Activated T-cell treated with anti-CD3 and anti-CD28 coated beads, Interleukin-2, amount 50 U/mL, for 1 hour (primary cell): ENCODE measurements at regions not wholly inside any gene's neighbourhood (a gene's known extent, or its start where the extent isn't known, plus 50 kb on each side); places are given as distances from the start of the nearest gene placed in this dataset.

Experiments used
- DNase-seq: peaks from one replicate; pipeline ENCODE4 v3.0.0-alpha.2; 2020

- DNase-seq, result no peak
Measured at GRCh38 chr2:122357998-122358397, 602.5 kb downstream of the TSN start.

- no peak for DNase-seq
Measured at GRCh38 chr2:122358729-122359128, 603.3 kb downstream of the TSN start.

- no peak for DNase-seq
Measured at GRCh38 chr2:122363885-122364284, 608.4 kb downstream of the TSN start.

DNA sequence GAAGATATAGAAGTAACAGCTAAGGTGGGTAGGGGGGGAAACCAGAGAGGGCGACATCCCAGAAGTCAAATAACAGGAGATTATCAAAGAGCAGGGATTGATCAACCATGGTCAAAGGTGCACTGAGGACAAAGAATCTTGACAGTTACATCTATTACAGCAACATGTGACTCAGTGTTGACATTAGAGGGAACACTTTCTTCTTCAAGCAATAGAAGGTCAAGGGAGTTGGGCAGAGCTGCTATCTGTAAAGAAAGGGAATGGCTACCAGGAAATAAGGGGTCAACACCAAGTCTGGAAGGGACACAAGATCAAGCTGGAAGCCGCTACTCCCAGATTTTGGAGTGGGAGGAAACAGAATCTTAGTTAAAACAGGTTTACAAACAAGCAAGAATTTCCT, 611.0 kb downstream of the TSN start:
- DNase-seq, result no peak

- DNase-seq, result no peak
Measured at GRCh38 chr2:122366969-122367645, 611.7 kb downstream of the TSN start.

- DNase-seq, result no peak
Measured at GRCh38 chr2:122367646-122368010, 612.2 kb downstream of the TSN start.

DNA sequence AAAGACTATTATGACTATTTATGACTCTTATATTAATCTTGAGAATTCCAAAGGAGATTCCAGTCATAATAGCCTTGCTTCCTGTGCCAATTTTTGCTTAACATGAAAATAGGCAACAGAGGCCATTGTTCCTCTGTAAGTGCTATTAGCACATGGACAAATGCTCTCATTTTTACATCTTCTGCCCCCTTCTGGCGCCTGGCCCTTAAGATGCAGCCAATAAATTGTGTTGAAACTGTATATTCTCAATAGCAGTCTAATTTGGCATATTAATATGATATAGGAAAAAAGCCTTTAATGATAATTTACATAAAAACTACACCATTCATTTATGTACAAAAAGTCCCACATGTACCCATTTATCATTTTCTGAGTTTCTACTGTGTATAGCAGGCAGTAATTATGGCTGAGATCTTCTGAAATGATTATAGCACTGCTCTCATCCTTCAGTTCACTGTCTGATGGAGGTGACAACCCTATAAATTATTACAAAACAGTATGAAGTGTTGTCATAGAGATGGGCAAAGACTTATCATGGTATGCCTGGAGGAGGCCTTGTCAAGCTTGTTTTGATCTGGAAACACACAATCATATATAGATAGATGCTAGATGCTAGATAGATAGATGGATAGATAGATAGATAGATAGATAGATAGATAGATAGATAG, 613.3 kb downstream of the TSN start:
- DNase-seq, result no peak

DNA sequence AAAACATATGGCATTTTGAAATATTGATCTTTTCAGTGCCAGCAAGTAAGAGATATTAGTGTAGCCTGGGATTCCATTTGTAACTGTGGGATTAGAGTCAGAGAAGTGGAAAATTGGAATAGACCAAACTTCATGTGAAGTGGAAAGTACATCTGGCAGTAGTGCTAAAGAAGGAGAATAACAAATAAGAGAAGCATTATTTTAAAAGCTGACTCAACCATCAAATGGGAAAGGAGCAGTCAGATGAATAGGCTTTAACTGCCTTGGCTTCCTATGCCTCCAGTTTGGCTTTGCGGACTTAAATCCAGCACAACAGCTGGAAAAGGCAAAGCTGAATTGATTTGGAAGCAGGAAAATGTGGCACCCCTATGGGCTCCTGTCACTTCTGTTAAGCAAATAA, 623.1 kb downstream of the TSN start:
- no peak for DNase-seq

- DNase-seq, result no peak
Measured at GRCh38 chr2:122384768-122385333, 629.4 kb downstream of the TSN start.

GRCh38 chr2:122388208-122388607, 632.8 kb downstream of the TSN start:
- DNase-seq, result no peak

- DNase-seq, result no peak
Measured at GRCh38 chr2:122389694-122390093, 634.2 kb downstream of the TSN start.

DNA sequence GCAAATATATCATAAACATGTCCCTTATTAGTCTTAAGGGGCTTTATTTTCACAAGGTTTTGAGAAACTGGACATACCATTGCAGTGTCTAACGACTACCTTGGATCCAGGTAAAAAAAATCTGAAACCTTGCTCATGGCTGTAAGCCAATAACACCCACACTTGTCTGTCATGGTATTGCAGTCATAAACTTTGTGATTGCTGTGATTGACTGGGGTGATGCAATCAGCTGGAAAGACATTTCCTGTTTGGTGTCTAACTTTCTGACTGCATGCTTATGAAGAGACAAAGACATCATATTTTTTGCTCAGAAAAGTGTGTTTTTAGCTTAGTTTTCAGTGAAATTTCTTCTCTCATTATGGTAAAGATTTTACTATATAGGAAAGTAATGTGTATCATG, 635.0 kb downstream of the TSN start:
- no peak for DNase-seq

GRCh38 chr2:122391726-122392125, 636.3 kb downstream of the TSN start:
- DNase-seq, result no peak

- no peak for DNase-seq
Measured at GRCh38 chr2:122395687-122396086, 640.2 kb downstream of the TSN start.

- DNase-seq, result no peak
Measured at GRCh38 chr2:122411231-122411630, 655.8 kb downstream of the TSN start.

DNA sequence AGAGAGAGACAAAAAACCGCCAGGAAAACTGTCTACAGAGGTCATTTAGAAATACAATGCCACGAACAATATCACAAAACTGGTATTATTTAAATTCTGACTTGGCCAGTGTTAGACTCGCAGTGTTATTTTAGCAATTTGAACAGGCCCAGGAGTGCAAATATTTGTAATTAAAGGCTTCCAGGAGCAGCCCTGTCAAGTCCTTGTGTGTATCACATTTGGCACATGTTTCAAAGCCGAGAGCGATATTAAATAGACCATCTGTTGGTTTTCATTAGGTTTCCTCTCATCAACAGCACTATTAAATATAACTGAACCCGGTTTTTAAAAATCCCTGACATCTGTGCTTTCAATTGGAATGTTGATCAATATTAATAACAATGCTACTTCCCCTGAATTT, 656.9 kb downstream of the TSN start:
- no peak for DNase-seq

GRCh38 chr2:122414902-122415301, 659.5 kb downstream of the TSN start:
- DNase-seq, result no peak

DNA sequence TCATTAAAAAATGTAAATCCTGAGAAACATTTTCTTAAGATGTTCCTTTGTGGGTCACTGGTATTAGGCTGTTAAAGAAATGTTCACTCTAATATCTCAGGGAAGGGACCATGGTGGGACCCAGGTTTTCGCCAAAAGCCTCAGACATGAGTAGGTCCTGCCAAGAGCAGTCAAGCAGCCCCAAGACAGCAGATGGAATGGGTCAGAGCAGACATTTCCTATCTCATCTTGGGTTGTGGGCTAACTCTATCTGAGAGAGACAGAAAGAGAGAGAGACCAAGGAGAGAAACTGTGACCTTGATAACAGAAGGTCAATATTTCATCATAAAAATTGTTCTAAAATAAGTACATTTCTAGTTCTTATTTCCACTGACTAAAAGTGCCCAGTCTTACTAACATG, 661.7 kb downstream of the TSN start:
- DNase-seq, result no peak

- DNase-seq, result no peak
Measured at GRCh38 chr2:122421775-122422174, 666.3 kb downstream of the TSN start.

GRCh38 chr2:122422384-122422991, 667.0 kb downstream of the TSN start:
- no peak for DNase-seq

DNA sequence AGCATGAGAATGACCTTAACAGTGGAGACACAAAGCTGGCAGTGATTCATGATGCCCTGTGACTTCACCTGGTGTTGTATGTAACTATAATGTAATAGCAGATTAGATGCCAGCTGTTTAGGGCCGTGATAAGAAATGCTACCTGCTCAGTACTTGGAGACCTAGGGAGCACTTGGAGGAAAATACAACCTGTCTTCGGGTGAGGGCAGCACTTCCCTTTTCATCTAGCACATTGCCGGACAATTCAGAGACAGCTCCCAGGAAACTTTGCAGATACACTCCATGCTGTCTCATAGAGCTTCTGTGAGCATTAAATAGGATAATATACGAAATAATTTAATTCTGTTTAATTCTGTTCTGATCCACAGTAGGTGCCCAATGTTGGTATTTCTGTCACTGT, 668.5 kb downstream of the TSN start:
- DNase-seq, result no peak

DNA sequence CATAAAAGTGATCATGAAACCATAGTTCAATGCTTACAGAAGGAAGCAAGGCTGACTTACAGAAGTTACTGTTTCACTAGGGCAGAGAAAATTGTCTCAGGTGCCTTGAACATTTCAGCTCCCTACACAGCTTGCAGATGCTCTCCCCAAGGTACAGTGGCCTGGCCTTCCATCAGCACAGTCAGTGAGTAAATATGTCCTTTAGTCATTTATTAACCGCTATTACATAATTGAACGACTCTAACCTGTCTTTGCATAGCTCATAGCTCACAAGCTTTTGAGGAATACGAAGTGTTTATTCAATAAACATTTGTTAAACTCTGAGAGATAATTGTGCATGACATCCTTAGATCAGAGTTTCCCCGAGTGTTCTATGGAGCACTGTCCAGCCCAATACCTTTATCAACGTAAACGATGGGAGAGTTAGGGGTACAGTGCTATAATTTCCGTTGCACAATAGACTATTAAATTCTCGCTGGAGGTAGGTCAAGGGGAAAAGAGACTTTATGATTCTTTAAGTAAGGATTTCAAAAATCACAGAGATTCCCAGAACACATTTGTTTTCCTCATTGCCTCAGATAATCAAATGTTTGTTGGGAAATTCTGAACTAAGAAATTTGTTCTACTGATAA, 677.8 kb downstream of the TSN start:
- DNase-seq, result no peak

DNA sequence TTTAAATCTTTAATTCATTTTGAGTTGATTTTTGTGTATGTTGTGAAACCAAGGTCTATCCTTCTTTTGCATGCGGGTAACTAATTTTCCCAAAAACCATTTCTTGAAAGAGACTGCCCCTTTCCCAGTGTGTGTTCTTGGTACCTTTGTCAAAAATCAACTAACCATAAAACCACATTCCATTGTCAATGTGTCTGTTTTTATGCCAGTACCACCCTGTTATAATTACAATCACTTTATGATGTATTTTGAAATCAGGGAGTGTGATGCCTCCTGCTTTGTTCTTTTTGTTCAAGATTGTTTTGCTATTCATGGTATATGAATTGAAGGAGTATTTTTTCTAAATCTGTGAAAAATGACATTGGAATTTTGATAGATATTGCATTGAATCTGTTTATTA, 689.6 kb downstream of the TSN start:
- no peak for DNase-seq

DNA sequence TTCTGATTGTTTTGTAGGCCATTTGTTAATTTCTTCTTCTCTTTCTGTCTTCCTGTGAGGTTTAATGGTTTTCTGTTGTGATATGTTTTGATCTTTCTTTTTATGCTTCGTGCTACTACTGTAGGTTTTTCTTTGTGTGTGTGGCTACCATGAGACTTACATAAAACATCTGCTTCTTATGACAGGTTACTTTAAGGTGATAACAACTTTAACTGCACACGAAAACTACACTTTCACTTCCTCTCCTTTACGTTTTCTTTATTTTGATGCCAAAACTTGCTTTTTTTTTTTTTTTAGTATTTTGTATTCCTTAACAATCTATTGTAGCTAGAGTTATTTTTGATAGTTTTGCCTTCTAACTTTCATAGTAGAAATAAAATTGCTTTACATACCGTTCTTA, 691.3 kb downstream of the TSN start:
- no peak for DNase-seq
